Left ventricle myocardium inferior (tissue), 1 donor: ENCODE measurements at regions not wholly inside any gene's neighbourhood (a gene's known extent, or its start where the extent isn't known, plus 50 kb on each side); places are given as distances from the start of the nearest gene placed in this dataset.

ENCODE experiments used
- DNase-seq: peaks from one replicate; pipeline ENCODE4 v3.0.0-alpha.2; 2020
- H3K27ac ChIP-seq: fragments of 200-600 bp; replicated peaks from 2 replicates; pipeline ENCODE4 v1.8.0; 2021
- H3K27me3 ChIP-seq: fragments of 200-600 bp; 2 replicates; pipeline ENCODE4 v1.8.0; 2021; ENCODE audit warnings: low read depth
- H3K36me3 ChIP-seq: fragments of 200-600 bp; 2 replicates; pipeline ENCODE4 v1.8.0; 2021
- H3K4me1 ChIP-seq: fragments of 200-600 bp; 2 replicates; pipeline ENCODE4 v1.8.0; 2021
- H3K4me3 ChIP-seq: fragments of 200-600 bp; 2 replicates; pipeline ENCODE4 v1.8.0; 2021; ENCODE audit warnings: mild to moderate bottlenecking, moderate library complexity
- H3K9me3 ChIP-seq: fragments of 200-600 bp; replicated peaks from 2 replicates; pipeline ENCODE4 v1.8.0; 2021
- CTCF ChIP-seq: fragments of 200-600 bp; IDR thresholded peaks from 2 replicates; pipeline ENCODE4 v1.8.0; 2021; ENCODE audit warnings: antibody characterized with exemption, mild to moderate bottlenecking, borderline replicate concordance
- intact Hi-C: fragments of 100-400 bp; cut with micrococcal nuclease; formaldehyde crosslinking; loops from one replicate; pipeline ENCODE4 v1.11.0; 2022
- donor health status: DM: no; HTN: yes; CAD: no; lungs with severe emphysema.

GRCh38 chr21:43352154-43352537, 74.8 kb downstream of the SIK1 start:
- Histone ChIP-seq H3K27ac (no peak overlapping the region), H3K36me3 (no peaks in the 10 kb centered on the region), H3K4me1 (peaks cover 19% of the 10 kb centered on the region), H3K9me3 (no peaks in the 10 kb centered on the region), H3K27me3 (no peaks in the 10 kb centered on the region), H3K4me3 (no peak overlapping the region)
- TF ChIP-seq CTCF = no peak
- intact Hi-C loops = no loop called here
- DNase-seq = no peak

DNA sequence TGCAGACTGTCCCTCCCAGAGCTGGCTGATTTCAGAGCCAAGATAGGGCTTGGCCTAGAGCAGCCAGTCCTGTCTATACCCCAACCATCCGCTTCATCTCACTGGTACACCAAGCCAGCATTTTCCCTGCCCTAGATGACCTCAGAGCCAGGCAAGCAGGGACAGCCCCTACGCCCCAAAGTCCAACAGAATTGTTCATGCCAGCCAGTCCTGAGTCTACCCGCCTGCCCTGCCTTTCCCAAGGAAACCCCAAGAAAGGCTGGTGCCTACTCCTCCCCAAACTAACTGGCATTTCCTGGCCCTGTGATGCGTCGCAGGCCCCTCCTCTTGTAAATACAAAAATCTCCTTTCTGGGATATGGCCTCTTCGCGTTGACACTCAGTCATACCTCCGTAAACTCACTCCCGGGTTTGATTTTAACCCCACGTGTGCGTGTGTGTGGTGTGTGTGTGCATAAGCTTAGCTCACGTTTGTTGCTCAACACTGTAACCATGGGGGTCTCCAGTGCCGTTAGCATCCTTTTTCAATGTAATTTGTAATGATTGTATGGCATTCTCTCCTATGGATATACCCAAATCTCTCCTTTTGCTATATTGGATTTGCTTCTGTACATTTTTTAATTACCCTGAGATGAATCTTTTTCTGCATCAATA, 75.3 kb downstream of the SIK1 start:
- no peaks in the 10 kb centered on the region for H3K36me3 ChIP-seq
- H3K4me3 ChIP-seq = no peak overlapping the region
- no peaks in the 10 kb centered on the region for H3K9me3 ChIP-seq
- H3K4me1 ChIP-seq = peaks cover 19% of the 10 kb centered on the region
- TF ChIP-seq CTCF = no peak
- no peak overlapping the region for H3K27ac ChIP-seq
- no peak for DNase-seq
- intact Hi-C loops = no loop called here
- H3K27me3 ChIP-seq = no peaks in the 10 kb centered on the region

- Histone ChIP-seq H3K4me3 (no peak overlapping the region), H3K9me3 (no peaks in the 10 kb centered on the region), H3K4me1 (peaks cover 19% of the 10 kb centered on the region), H3K27ac (peak overlapping the region; percentile 77), H3K36me3 (no peaks in the 10 kb centered on the region), H3K27me3 (no peaks in the 10 kb centered on the region)
- intact Hi-C loops = no loop called here
- DNase-seq = no peak
- TF ChIP-seq CTCF = no peak
Observed at GRCh38 chr21:43349644-43350043, 77.3 kb downstream of the SIK1 start.

- Histone ChIP-seq H3K4me3 (peak overlapping the region; percentile 35), H3K9me3 (no peaks in the 10 kb centered on the region), H3K4me1 (peaks cover 19% of the 10 kb centered on the region), H3K36me3 (no peaks in the 10 kb centered on the region), H3K27me3 (no peaks in the 10 kb centered on the region), H3K27ac (peak overlapping the region; percentile 77)
- peak; percentile 30 for DNase-seq
- intact Hi-C loops = no loop called here
- TF ChIP-seq CTCF = no peak
Observed at GRCh38 chr21:43348801-43349261, 78.1 kb downstream of the SIK1 start.

- H3K27me3 ChIP-seq = no peaks in the 10 kb centered on the region
- intact Hi-C loops = no loop called here
- H3K4me3 ChIP-seq = peak overlapping the region; percentile 35
- H3K36me3 ChIP-seq = no peaks in the 10 kb centered on the region
- no peaks in the 10 kb centered on the region for H3K9me3 ChIP-seq
- DNase-seq = no peak
- peak overlapping the region; percentile 77 for H3K27ac ChIP-seq
- TF ChIP-seq CTCF = no peak
- H3K4me1 ChIP-seq = peaks cover 19% of the 10 kb centered on the region
Observed at GRCh38 chr21:43348170-43348766, 78.7 kb downstream of the SIK1 start.
